GM12891 (cell line): ENCODE measurements at regions not wholly inside any gene's neighbourhood (a gene's known extent, or its start where the extent isn't known, plus 50 kb on each side); places are given as distances from the start of the nearest gene placed in this dataset.

Source experiments
- PAX5 ChIP-seq: IDR thresholded peaks from 2 replicates; pipeline ENCODE4 v1.6.1; 2011; ENCODE audit warnings: low read length, moderate library complexity, mild to moderate bottlenecking; ENCODE audit not compliant: insufficient read depth, severe bottlenecking
- POLR2A ChIP-seq: IDR thresholded peaks from 2 replicates; pipeline ENCODE4 v1.6.1; 2011; ENCODE audit warnings: low read depth, low read length, control low read depth
- POLR2AphosphoS5 ChIP-seq: IDR thresholded peaks from 2 replicates; pipeline ENCODE4 v1.6.1; 2011; ENCODE audit warnings: low read depth, low read length, control low read depth
- TAF1 ChIP-seq: IDR thresholded peaks from 2 replicates; pipeline ENCODE4 v1.6.1; 2011; ENCODE audit warnings: low read depth, low read length, control low read depth

GRCh38 chr6:85775883-85776282 lies 133.2 kb upstream of the SYNCRIP start:
- no peak for TF ChIP-seq TAF1
- no peak for TF ChIP-seq POLR2A
- no peak for TF ChIP-seq PAX5
- no peak for TF ChIP-seq POLR2AphosphoS5
